ENCODE measurements at regions not wholly inside any gene's neighbourhood (a gene's known extent, or its start where the extent isn't known, plus 50 kb on each side); places are given as distances from the start of the nearest gene placed in this dataset.

DNA sequence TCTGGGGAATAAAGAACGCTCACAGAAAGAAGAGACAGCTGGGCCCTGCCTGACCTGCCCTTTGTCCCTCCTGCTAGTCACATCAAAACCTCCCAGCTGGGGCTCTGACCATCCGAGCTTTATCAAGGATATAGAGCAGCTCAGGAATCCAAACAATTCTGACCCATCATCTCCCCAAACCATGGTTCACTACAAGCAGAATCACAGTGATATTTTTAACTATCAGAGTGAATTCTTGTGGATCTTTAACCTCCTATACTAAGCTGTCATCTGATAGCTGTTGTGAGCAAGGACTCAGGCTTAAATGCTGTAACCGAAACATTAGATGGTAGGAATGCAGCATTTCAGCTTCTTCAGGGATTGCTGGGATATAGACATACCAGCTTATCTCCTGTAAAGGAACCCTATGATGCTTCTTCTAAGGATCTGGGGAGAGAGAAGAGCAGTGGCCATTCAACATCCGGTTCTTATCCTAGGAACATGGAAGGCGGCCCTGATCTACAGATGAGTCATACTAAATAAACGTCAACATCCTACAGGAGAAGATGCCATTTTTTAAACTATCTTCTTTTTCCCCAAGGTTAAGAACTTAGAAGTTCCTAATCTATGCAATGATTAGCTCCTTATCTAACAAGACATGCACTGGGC is 84.7 kb upstream of the AKIP1 start:
- no peak for DNase-seq (ENCODE audit: low spot score)

DNA sequence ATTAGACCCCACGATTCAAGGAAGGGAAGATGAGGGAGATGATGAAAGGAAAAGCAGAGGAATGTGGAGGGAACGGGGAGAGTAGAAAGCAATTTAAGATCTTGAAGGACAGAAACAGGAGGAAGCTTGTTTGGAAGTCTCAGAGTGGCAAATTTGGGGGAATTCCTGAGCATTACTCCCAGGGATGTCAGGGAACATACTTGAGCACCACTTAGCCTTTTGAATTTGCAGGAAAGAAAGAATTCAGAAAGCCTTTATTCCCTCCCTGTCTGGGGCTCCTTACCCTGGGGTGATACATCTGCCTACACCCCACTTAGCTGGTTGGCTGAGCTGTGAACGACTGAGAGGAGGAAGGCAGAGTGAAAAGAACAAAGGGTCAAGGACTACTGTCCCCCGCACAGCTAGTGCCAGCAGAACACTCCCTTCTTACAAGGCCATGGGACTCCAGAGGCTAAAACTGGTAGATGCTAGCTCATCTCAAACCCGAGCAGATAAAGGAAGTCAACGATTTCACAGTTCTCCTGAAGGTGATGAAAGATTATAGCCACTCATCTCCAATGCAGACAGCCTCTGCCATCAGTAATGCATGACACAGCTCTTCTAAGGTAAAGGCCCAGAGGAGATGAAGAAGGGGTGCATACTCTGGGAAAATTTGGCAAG is 84.0 kb upstream of the AKIP1 start:
- no peak for DNase-seq (ENCODE audit: low spot score)

DNA sequence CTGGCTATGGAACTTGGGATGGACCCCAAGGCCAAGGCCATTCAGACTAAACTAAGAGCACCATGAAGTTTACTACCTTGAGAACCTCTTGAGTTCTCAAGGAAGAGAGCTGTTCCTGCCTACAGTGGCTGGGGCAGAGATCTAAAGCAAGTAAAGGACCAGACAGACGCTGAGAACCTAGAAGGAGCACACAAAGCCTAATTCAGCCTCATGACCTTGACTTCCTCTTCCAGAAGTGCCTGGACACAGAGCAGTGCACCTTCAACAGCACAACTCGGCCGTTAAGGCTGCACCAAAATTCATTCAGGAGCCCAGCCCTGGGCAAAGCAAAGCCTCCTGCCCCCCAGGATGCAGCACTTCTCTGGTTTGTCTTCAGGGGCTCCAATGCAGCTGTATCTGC is 82.9 kb upstream of the AKIP1 start:
- DNase-seq (ENCODE audit: low spot score) = no peak

DNA sequence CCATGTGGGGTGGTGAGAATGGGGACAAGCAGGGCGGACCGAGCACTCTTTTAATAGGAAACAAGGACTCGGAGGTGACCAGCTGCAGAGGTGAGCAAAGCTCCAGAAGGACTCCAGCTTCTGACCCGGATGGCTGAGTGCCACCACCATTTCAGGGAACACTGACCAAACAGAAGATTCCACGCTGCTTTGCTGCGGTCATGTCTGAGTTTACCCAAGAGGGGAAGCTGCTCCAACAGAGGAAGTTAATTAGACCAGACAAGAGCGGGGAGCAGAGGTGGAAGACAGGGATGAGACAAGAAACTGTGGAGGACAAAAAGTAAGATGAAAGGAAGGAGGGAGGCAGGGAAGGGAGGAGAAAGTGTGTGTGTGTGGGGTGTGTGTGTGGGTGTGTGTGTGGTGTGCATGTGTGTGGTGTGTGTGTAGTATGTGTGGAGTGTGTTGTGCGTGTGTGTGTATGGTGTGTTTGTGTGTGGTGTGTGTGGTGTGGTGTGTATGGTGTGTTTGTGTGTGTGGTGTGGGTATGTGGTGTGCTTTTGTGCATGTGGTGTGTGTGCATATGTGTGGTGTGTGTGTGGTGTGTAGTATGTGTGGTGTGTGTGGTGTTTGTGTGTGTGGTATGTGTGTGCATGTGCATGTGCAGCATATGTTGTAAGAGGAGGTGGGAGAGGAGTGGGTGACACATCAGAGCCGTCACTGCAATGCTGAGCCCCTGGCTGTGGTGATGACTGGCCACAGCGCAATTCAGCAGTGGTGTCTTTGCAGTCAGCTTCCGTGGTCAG is 82.2 kb upstream of the AKIP1 start:
- DNase-seq (ENCODE audit: low spot score) = no peak

DNA sequence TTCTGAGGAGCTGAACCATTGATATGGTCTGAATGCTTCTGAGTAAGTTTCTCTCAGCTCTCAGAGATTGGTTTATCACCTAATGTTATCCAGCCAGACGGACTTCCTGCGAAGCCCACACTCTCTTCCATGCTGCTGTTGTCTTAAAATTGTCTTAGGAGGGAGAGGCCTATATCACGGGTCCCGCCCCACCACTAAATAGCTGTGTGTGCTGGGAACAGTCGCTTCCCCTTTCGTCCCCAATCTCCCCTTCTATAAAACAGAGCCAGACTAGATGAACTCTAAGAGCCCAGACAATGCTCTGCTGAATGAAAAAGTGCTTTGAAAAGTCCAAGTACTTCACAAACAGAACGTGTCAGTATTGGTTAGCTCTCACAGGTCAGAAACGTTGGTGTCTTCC is 81.4 kb upstream of the AKIP1 start:
- no peak for DNase-seq (ENCODE audit: low spot score)

DNA sequence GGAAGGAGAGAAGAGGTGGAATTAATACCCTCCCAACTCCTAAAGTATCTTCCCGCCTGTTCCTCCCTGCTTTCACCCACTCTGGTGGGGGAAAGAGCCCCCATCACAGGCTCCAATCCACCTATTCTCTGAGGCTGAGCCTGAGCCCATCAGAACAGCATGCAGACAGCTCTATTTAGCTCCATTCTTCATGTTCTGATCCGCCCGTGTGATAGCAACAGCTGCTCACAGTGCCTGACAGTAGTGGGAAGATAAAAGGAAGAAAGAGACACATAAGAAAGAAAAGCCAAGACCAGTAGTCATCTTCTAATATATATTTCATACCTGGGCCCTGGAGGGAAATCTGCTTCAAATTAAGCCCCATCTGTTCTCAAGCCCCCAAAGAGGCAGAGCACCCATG is 80.3 kb upstream of the AKIP1 start:
- DNase-seq (ENCODE audit: low spot score) = no peak

DNA sequence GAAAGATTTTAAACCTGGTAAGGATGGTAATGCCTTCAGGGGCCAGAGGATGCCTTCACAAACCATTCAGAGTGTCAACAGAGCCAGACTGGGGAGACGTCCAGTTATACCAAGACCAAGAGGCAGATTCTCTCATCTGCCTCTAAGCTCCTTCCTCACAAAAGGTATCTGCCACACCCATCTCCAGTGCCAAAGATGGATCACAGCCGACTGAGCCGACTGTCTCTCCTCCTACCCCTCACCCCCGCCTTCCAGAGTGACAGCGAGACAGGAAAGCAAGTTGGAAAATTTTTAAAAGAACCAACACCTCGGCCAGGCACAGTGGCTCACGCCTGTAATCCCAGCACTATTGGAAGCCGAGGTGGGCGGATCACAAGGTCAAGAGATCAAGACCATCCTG is 79.1 kb upstream of the AKIP1 start:
- no peak for DNase-seq (ENCODE audit: low spot score)

DNA sequence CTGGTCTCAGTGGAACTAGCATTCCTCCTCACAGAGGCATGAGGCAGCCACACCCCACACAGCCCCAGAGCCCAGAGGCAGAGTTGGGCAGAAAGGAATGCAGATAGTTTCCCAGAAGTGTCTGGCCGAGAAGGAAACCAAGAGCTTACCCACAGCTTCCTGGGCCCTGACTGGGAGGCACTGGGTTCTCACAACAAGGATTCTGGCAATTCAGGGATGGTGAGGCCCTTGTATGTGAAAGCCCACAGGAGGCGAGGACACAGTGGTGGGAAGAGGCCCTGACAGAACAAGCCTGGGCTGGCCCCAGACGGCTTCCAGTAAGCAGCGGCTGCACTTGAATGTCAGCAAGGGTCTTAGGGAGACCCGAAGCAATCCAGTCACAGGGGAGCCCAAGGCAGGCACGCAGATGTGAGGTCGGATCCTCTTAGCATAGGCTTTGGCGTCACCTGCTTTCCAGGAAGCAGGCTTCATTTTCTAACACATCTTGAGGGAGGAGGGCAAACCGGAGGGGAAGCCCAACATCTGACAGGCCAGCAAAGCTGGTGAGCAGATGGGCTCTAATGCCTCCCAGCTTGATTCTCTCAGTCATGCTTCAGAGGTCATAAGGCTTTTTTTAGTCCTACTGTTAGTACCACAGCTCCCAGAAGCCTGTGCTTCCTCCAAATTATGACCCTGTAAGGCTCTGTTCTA is 78.3 kb upstream of the AKIP1 start:
- peak; percentile 26 for DNase-seq (ENCODE audit: low spot score)

DNA sequence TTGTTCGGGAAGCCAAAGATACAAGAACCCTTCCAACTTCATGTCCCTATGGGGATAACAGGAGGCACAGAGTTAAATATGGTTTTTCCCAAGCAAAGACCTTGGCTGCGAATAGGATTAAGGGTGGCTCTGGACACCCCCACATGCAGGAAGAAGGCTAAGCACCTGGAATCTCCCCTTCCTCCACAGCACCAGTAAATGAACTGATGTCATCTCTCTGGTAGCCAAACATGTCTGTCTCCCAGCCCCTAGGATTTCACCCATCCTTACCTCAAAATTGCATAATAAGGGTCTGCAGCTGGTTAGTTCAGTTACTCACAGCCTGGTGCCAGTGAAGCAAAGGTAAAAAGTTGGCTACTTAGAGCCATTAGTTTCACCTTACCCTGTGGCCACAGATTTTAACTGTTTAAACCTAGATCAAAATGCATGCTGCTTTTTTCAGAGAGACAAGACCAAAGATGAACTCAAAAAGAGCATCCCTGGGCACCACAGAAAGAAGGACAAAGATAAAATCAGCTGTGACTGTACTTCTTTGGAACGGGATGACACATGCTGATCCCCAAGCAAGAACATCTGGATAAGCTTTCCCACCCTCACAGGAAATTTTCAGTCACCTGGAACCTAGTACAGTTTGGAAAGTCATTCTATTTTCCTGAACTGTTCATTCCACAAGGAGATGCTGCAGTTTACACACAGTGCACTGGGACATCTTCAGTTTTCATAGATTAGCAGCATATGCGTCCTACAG is 77.2 kb upstream of the AKIP1 start:
- no peak for DNase-seq (ENCODE audit: low spot score)

DNA sequence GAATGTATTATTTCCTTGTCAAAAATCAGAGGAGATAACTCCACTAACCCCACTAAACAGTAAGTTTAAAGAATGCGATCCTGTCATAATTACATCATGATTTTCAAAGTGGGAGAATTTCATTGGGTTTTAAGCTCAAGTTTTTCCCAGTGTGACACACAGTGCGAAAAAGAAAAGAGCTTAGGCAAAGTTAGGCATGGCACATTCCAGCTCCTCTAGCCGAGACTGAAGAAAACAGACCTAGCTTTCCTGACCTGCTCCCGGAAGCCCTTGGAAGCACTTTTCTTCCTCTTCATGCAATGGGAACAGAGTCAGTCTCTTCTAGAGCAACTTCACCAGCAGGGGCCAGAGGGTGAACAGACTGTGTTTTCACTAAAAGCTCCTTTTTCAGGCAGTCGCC is 76.6 kb upstream of the AKIP1 start:
- DNase-seq (ENCODE audit: low spot score) = no peak

DNA sequence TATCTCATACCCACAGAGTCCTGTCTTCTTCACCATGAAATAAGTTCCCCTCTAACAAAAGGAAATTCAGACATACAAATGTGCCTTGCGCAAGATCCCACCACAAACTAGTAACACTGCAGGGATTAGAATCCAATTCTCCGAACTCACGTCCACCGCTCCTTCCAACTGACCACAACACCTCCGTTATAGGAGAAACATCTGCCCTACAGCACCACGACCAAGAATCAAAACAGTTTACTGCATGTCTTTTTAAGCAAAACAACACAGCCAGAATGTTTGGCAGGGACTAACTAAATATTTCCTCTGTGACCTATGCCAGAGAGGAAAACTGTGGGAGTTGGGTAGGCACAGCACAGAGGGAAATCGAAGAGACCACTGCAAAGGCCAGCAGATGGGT is 72.7 kb upstream of the AKIP1 start:
- DNase-seq (ENCODE audit: low spot score) = no peak

DNA sequence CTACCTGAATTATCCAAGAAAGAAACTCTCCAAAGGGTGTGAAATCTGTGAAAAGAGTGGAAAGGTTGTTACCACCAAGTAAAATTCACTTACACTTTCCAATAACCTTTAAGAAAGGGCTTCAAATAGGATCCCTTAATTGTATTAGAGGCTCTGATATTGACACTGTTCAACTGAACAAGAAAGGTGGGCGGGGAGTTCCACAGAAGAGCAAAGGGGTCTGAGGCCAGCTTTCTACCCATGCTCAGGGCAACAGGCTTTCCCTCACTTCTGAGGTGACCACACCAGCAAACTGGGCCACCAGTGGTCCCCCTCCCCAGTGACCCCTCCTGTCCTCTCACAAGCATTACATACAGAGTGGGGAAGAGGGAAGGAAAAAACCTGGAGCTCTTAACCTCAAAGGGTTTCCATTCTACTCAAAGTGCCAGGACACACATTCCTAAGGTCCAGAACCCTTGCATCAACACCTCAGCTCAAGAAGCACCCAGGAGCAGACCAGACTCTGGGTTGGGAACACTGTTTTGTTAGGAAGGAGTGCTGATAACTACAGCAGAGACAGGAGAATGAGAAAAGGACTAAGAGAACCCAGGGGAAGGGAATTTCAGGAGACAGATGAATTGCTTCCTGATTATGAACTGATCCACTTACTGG is 71.6 kb upstream of the AKIP1 start:
- DNase-seq (ENCODE audit: low spot score) = no peak

DNA sequence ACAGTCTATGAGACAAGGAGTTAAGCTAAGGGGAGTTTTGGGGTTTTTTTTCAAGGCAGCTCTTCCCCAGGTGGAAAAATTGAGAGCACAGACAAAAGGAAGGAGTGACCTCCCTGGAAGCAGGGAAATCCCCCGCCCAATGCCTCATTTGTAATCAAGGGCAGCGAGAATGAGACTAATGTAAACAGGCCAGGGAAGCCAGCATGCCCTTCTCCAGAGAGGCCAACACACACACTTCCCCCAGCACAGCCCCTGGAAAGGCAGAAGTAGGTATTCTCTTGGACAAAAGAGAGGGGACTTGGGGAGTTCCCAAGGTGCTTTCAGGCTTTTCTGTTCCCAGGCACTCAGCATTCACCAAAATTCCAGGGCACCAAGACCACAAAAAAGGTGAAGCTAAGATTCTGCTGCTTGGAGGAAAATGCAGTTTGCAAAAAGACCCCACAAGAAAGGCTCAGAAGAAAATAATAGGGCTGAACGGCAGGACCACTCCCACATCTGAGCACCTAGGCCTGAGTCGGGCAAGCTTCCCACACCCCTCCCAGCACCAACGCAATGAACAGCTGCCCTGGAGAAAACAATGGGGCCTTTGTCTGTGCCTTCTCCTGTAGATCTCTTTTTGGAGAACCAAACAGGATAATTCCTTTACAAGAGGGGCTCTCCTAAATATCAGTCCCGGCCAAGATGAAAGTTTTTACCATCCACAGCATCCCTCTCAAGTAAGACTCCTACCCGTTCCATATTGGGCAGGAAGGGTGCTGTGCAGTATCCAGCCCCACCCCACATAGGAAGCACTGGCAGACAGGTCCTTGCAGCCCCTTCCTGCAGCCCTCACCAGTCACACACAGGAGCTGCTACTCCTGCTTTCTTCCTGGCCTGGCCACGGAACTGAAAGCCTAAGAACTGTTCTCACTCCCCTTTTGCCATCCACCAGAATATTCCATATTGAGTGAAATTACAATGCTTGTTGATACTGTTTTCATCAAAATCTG is 70.7 kb upstream of the AKIP1 start:
- DNase-seq (ENCODE audit: low spot score) = no peak

DNA sequence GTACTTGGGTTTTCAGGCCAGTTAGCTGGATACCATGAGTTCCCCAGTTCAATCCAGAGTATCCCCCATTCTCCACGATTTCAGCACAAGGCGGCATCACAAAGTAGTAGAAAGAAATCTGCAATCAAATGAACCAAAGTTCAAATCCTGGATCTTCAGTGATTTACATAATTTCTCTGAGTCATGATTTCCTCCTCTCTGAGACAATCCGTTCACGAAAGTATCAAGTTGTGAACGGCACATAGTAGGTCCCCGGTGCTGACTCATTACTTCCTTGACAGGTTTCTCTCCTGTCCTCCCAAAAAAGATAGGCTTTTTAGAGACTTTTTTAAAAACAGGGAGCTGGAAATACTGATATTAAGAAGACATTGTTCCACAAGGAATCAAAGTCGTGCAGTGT is 69.1 kb upstream of the AKIP1 start:
- no peak for DNase-seq (ENCODE audit: low spot score)

DNA sequence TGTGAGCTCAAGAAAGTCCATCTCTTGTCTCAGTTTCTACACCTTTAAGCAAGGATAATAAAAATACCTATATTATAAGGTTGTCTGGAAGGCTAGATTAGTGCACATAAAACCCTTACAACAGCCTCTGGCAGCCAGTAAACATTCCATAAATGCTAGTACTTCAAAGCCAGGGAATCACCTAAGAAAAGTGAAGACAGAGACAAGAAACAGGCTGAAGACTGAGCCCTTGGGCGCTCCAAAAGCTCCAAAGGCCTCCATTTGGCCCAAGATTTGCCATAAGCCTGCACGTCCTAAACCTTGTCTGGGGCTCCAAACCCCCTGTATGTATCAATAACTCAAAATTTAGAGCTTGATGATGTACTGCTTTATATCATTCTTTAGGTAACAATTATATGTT is 52.2 kb upstream of the AKIP1 start:
- DNase-seq (ENCODE audit: low spot score) = no peak

All from germinal center (tissue), 1 donor.